A673 (cell line): ENCODE measurements at regions not wholly inside any gene's neighbourhood (a gene's known extent, or its start where the extent isn't known, plus 50 kb on each side); places are given as distances from the start of the nearest gene placed in this dataset.

Source experiments
- BruUV-seq: library from RNA; stranded (reverse); fragments of 400-500 nt; replicated peaks from 2 replicates; lab custom pipeline; 2021; lab: Mats Ljungman, UMichigan
- CTCF ChIA-PET: fragments of 300-600 bp; sonication (Branson Sonifier 250); formaldehyde crosslinking; loops from one replicate; lab custom pipeline; 2022; ENCODE audit warnings: antibody characterized with exemption; lab: Charles Lee
- POLR2A ChIA-PET: fragments of 300-600 bp; sonication (Branson Sonifier 250); formaldehyde crosslinking; loops from one replicate; lab custom pipeline; 2022; ENCODE audit warnings: antibody characterized with exemption; ENCODE audit not compliant: low non-redundant PET; lab: Charles Lee
- DNase-seq: peaks from one replicate; pipeline ENCODE4 v3.0.0-alpha.2; 2015; ENCODE audit warnings: low spot score
- H3K27ac ChIP-seq: fragments of 200-600 bp; sonication (generic); 2 replicates; pipeline ENCODE4 v1.5.1; 2016; ENCODE audit warnings: mixed run types, low read depth, mild to moderate bottlenecking, mixed read lengths, antibody characterized with exemption, low read length; ENCODE audit not compliant: poor library complexity, severe bottlenecking
- H3K27me3 ChIP-seq: fragments of 200-600 bp; sonication (generic); replicated peaks from 2 replicates; pipeline ENCODE4 v1.6.1; 2017; ENCODE audit warnings: mixed run types, low read depth, mild to moderate bottlenecking, mixed read lengths, antibody characterized with exemption, low read length; ENCODE audit not compliant: insufficient read depth, poor library complexity
- H3K36me3 ChIP-seq: fragments of 200-600 bp; sonication (generic); 2 replicates; pipeline ENCODE4 v1.6.1; 2016; ENCODE audit warnings: mixed run types, mild to moderate bottlenecking, mixed read lengths, antibody characterized with exemption, low read length; ENCODE audit not compliant: insufficient read depth, poor library complexity, severe bottlenecking
- H3K4me1 ChIP-seq: fragments of 200-600 bp; sonication (generic); 2 replicates; pipeline ENCODE4 v1.6.1; 2017; ENCODE audit warnings: mixed run types, mild to moderate bottlenecking, mixed read lengths, antibody characterized with exemption, low read length; ENCODE audit not compliant: insufficient read depth, poor library complexity, severe bottlenecking
- H3K4me3 ChIP-seq: fragments of 200-600 bp; sonication (generic); 2 replicates; pipeline ENCODE4 v1.5.1; 2016; ENCODE audit warnings: low read depth, mixed run types, mild to moderate bottlenecking, mixed read lengths, low read length; ENCODE audit not compliant: poor library complexity, severe bottlenecking
- H3K9me3 ChIP-seq: fragments of 200-600 bp; sonication (generic); 2 replicates; pipeline ENCODE4 v1.6.1; 2016; ENCODE audit warnings: mixed run types, low read depth, mild to moderate bottlenecking, mixed read lengths, antibody characterized with exemption, low read length; ENCODE audit not compliant: poor library complexity, severe bottlenecking
- CTCF ChIP-seq: fragments of 300-800, 200-600 bp; sonication (generic); conservative IDR thresholded peaks from 2 replicates; pipeline ENCODE4 v1.5.1; 2017; ENCODE audit warnings: low read depth, mild to moderate bottlenecking, antibody characterized with exemption, low read length, moderate library complexity, mixed read lengths
- EZH2 ChIP-seq: fragments of 200-600 bp; sonication (generic); IDR thresholded peaks from 2 replicates; pipeline ENCODE4 v1.6.1; 2017; ENCODE audit warnings: borderline replicate concordance, low read depth, mild to moderate bottlenecking, mixed read lengths, antibody characterized with exemption, low read length; ENCODE audit not compliant: poor library complexity, severe bottlenecking
- intact Hi-C: fragments of 100-400 bp; cut with micrococcal nuclease; formaldehyde crosslinking; loops from one replicate; pipeline ENCODE4 v1.10.0; 2022; ENCODE audit not compliant: unreplicated experiment

DNA sequence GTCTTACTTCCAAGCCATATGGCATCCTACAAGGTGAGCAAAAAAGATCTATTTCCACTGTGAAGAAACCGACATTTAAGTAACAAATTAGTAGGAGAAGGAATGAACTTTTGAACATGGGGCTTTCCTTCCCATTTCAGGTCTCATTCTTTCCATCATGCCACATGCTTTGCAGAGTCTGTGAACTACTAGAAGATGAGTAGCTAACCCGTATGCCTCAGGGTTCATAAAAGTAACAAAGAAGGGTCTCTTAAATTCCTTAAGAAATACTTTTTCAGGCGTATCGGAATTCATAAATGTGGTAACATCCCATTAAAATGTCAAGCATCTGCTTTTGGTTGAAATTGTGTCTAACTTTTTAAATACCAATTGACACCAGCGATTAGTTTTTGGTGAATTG is 81.3 kb upstream of the TNS3 start:
- ChIA-PET CTCF (no interaction called here), POLR2A (no interaction called here)
- Histone ChIP-seq H3K9me3 (no peaks in the 10 kb centered on the region), H3K4me3 (no peak overlapping the region), H3K36me3 (no peaks in the 10 kb centered on the region), H3K4me1 (no peaks in the 10 kb centered on the region), H3K27ac (no peak overlapping the region), H3K27me3 (no peaks in the 10 kb centered on the region)
- no peak for DNase-seq
- no TSS peak for BruUV-seq
- no peak for TF ChIP-seq EZH2
- no peak for TF ChIP-seq CTCF
- intact Hi-C loops, result no loop called here

- Histone ChIP-seq H3K4me1 (no peaks in the 10 kb centered on the region), H3K27me3 (no peaks in the 10 kb centered on the region), H3K9me3 (no peaks in the 10 kb centered on the region), H3K4me3 (no peak overlapping the region), H3K27ac (no peak overlapping the region), H3K36me3 (no peaks in the 10 kb centered on the region)
- no peak for DNase-seq
- ChIA-PET CTCF (no interaction called here), POLR2A (no interaction called here)
- no peak for TF ChIP-seq CTCF
- no peak for TF ChIP-seq EZH2
- intact Hi-C loops, result no loop called here
- no TSS peak for BruUV-seq
Measured at GRCh38 chr7:47661051-47661714, 79.3 kb upstream of the TNS3 start.

GRCh38 chr7:47659664-47660462 is 78.0 kb upstream of the TNS3 start:
- intact Hi-C loops, result no loop called here
- TF ChIP-seq EZH2, result no peak
- TF ChIP-seq CTCF, result no peak
- CTCF ChIA-PET, result no interaction called here
- H3K4me3 ChIP-seq, result no peak overlapping the region
- H3K27ac ChIP-seq, result no peak overlapping the region
- no peaks in the 10 kb centered on the region for H3K4me1 ChIP-seq
- no TSS peak for BruUV-seq
- POLR2A ChIA-PET, result no interaction called here
- H3K27me3 ChIP-seq, result no peaks in the 10 kb centered on the region
- no peaks in the 10 kb centered on the region for H3K9me3 ChIP-seq
- H3K36me3 ChIP-seq, result no peaks in the 10 kb centered on the region
- no peak for DNase-seq
